A673 (cell line): ENCODE measurements at regions not wholly inside any gene's neighbourhood (a gene's known extent, or its start where the extent isn't known, plus 50 kb on each side); places are given as distances from the start of the nearest gene placed in this dataset.

ENCODE experiments used
- BruUV-seq: library from RNA; stranded (reverse); fragments of 400-500 nt; replicated peaks from 2 replicates; lab custom pipeline; 2021; lab: Mats Ljungman, UMichigan
- CTCF ChIA-PET: fragments of 300-600 bp; sonication (Branson Sonifier 250); formaldehyde crosslinking; loops from one replicate; lab custom pipeline; 2022; ENCODE audit warnings: antibody characterized with exemption; lab: Charles Lee
- POLR2A ChIA-PET: fragments of 300-600 bp; sonication (Branson Sonifier 250); formaldehyde crosslinking; loops from one replicate; lab custom pipeline; 2022; ENCODE audit warnings: antibody characterized with exemption; ENCODE audit not compliant: low non-redundant PET; lab: Charles Lee
- DNase-seq: peaks from one replicate; pipeline ENCODE4 v3.0.0-alpha.2; 2015; ENCODE audit warnings: low spot score
- H3K27ac ChIP-seq: fragments of 200-600 bp; sonication (generic); 2 replicates; pipeline ENCODE4 v1.5.1; 2016; ENCODE audit warnings: mixed run types, low read depth, mild to moderate bottlenecking, mixed read lengths, antibody characterized with exemption, low read length; ENCODE audit not compliant: poor library complexity, severe bottlenecking
- H3K27me3 ChIP-seq: fragments of 200-600 bp; sonication (generic); replicated peaks from 2 replicates; pipeline ENCODE4 v1.6.1; 2017; ENCODE audit warnings: mixed run types, low read depth, mild to moderate bottlenecking, mixed read lengths, antibody characterized with exemption, low read length; ENCODE audit not compliant: insufficient read depth, poor library complexity
- H3K36me3 ChIP-seq: fragments of 200-600 bp; sonication (generic); 2 replicates; pipeline ENCODE4 v1.6.1; 2016; ENCODE audit warnings: mixed run types, mild to moderate bottlenecking, mixed read lengths, antibody characterized with exemption, low read length; ENCODE audit not compliant: insufficient read depth, poor library complexity, severe bottlenecking
- H3K4me1 ChIP-seq: fragments of 200-600 bp; sonication (generic); 2 replicates; pipeline ENCODE4 v1.6.1; 2017; ENCODE audit warnings: mixed run types, mild to moderate bottlenecking, mixed read lengths, antibody characterized with exemption, low read length; ENCODE audit not compliant: insufficient read depth, poor library complexity, severe bottlenecking
- H3K4me3 ChIP-seq: fragments of 200-600 bp; sonication (generic); 2 replicates; pipeline ENCODE4 v1.5.1; 2016; ENCODE audit warnings: low read depth, mixed run types, mild to moderate bottlenecking, mixed read lengths, low read length; ENCODE audit not compliant: poor library complexity, severe bottlenecking
- H3K9me3 ChIP-seq: fragments of 200-600 bp; sonication (generic); 2 replicates; pipeline ENCODE4 v1.6.1; 2016; ENCODE audit warnings: mixed run types, low read depth, mild to moderate bottlenecking, mixed read lengths, antibody characterized with exemption, low read length; ENCODE audit not compliant: poor library complexity, severe bottlenecking
- EZH2 ChIP-seq: fragments of 200-600 bp; sonication (generic); IDR thresholded peaks from 2 replicates; pipeline ENCODE4 v1.6.1; 2017; ENCODE audit warnings: borderline replicate concordance, low read depth, mild to moderate bottlenecking, mixed read lengths, antibody characterized with exemption, low read length; ENCODE audit not compliant: poor library complexity, severe bottlenecking
- intact Hi-C: fragments of 100-400 bp; cut with micrococcal nuclease; formaldehyde crosslinking; loops from one replicate; pipeline ENCODE4 v1.10.0; 2022; ENCODE audit not compliant: unreplicated experiment
- TF ChIP-seq, protein P1 (sequence below): fragments of 300-800, 200-600 bp; sonication (generic); conservative IDR thresholded peaks from 2 replicates; pipeline ENCODE4 v1.5.1; 2017; ENCODE audit warnings: low read depth, mild to moderate bottlenecking, antibody characterized with exemption, low read length, moderate library complexity, mixed read lengths

DNA sequence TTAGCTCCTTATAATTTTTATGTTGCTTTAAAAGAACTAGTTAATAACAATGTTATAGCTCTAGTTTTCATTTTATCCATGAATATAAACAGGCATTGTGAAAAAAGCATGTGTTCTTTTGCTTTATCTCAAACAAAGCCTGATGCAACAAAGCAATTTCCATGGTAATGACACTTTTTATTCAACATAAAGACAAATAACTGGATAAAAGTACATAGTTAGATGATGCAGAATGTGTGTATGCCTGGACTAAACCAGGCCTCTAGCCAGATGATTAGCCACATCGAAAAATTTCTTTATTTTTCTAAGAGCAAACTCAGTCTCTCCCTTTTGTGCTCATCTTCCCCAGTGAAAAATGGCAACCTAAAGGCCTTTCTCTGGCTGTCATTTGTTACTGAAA lies 125.6 kb upstream of the TARS1 start:
- Histone ChIP-seq H3K27me3 (no peaks in the 10 kb centered on the region), H3K9me3 (no peaks in the 10 kb centered on the region), H3K27ac (no peak overlapping the region), H3K4me1 (no peaks in the 10 kb centered on the region), H3K36me3 (no peaks in the 10 kb centered on the region), H3K4me3 (no peak overlapping the region)
- CTCF ChIA-PET = no interaction called here
- intact Hi-C loops = no loop called here
- POLR2A ChIA-PET = no interaction called here
- no peak for DNase-seq
- no TSS peak for BruUV-seq
- no peak for TF ChIP-seq EZH2
- TF ChIP-seq, protein P1, sequence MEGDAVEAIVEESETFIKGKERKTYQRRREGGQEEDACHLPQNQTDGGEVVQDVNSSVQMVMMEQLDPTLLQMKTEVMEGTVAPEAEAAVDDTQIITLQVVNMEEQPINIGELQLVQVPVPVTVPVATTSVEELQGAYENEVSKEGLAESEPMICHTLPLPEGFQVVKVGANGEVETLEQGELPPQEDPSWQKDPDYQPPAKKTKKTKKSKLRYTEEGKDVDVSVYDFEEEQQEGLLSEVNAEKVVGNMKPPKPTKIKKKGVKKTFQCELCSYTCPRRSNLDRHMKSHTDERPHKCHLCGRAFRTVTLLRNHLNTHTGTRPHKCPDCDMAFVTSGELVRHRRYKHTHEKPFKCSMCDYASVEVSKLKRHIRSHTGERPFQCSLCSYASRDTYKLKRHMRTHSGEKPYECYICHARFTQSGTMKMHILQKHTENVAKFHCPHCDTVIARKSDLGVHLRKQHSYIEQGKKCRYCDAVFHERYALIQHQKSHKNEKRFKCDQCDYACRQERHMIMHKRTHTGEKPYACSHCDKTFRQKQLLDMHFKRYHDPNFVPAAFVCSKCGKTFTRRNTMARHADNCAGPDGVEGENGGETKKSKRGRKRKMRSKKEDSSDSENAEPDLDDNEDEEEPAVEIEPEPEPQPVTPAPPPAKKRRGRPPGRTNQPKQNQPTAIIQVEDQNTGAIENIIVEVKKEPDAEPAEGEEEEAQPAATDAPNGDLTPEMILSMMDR = no peak

DNA sequence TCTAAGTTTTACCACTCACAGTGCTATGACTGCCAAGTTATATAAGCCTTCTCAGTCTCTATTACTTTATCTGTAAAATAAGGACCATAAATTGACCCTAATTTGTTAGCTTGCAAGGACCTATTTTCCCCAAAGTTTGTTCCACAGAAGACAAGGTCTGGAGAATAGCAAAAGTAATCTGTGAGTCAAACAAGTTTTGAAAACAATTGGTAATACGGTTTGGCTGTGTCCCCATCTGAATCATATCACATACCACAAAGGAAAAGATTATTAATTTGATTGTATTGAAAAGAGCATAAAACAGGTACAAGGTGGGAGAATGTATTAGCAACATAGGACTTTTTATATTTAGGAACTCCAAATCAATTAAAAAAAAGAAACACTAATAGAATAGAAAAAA lies 124.0 kb upstream of the TARS1 start:
- Histone ChIP-seq H3K4me3 (no peak overlapping the region), H3K27me3 (no peaks in the 10 kb centered on the region), H3K27ac (no peak overlapping the region), H3K4me1 (no peaks in the 10 kb centered on the region), H3K36me3 (no peaks in the 10 kb centered on the region), H3K9me3 (no peaks in the 10 kb centered on the region)
- POLR2A ChIA-PET = no interaction called here
- no peak for DNase-seq
- TF ChIP-seq, protein P1 = no peak
- no peak for TF ChIP-seq EZH2
- CTCF ChIA-PET = no interaction called here
- intact Hi-C loops = no loop called here
- BruUV-seq = no TSS peak

DNA sequence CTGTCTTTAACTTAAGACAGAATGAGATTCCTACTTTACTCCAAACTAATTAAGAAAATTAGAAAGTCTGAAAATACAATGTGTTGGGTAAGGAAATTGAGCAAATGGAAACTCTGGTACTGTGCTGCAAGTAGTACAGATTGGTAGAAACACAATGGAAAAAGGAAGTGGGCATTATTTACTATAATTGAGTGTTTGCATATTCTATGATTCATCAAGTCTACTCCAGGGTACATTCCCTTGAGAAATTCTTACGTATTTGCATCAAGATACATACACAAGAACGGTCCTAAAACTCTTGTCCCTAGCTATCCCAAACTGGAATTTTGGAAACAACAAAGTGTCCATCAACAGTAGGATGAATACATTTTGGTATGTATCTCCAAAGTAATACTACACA lies 123.5 kb upstream of the TARS1 start:
- CTCF ChIA-PET = no interaction called here
- H3K4me1 ChIP-seq = no peaks in the 10 kb centered on the region
- DNase-seq = peak; percentile 26
- H3K27ac ChIP-seq = no peak overlapping the region
- no TSS peak for BruUV-seq
- intact Hi-C loops = no loop called here
- POLR2A ChIA-PET = no interaction called here
- H3K27me3 ChIP-seq = no peaks in the 10 kb centered on the region
- H3K9me3 ChIP-seq = no peaks in the 10 kb centered on the region
- H3K4me3 ChIP-seq = no peak overlapping the region
- no peak for TF ChIP-seq EZH2
- TF ChIP-seq, protein P1 = no peak
- no peaks in the 10 kb centered on the region for H3K36me3 ChIP-seq
